Gastrocnemius medialis (tissue), 4 donors: ENCODE measurements at regions not wholly inside any gene's neighbourhood (a gene's known extent, or its start where the extent isn't known, plus 50 kb on each side); places are given as distances from the start of the nearest gene placed in this dataset.

ENCODE experiments used
- CTCF ChIP-seq, 5 experiments: fragments of 450-650 bp in 3 of 5; fragments of 200-600 bp in 2 of 5; sonication (generic) in 2 of 5; IDR thresholded peaks in 4 of 5; conservative IDR thresholded peaks in 1 of 5; 1 replicate in 4 of 5; 2 replicates in 1 of 5; pipeline ENCODE4 v1.5.1; 2016 to 2019; ENCODE audit warnings: antibody characterized with exemption in 5 of 5, mild to moderate bottlenecking in 3 of 5, moderate library complexity in 3 of 5
- POLR2A ChIP-seq, 2 donors: fragments of 450-650 bp; IDR thresholded peaks; one replicate each; pipeline ENCODE4 v1.6.1; 2017; ENCODE audit warnings: antibody characterized with exemption in 2 of 2, mild to moderate bottlenecking in 2 of 2, moderate library complexity in 2 of 2

DNA sequence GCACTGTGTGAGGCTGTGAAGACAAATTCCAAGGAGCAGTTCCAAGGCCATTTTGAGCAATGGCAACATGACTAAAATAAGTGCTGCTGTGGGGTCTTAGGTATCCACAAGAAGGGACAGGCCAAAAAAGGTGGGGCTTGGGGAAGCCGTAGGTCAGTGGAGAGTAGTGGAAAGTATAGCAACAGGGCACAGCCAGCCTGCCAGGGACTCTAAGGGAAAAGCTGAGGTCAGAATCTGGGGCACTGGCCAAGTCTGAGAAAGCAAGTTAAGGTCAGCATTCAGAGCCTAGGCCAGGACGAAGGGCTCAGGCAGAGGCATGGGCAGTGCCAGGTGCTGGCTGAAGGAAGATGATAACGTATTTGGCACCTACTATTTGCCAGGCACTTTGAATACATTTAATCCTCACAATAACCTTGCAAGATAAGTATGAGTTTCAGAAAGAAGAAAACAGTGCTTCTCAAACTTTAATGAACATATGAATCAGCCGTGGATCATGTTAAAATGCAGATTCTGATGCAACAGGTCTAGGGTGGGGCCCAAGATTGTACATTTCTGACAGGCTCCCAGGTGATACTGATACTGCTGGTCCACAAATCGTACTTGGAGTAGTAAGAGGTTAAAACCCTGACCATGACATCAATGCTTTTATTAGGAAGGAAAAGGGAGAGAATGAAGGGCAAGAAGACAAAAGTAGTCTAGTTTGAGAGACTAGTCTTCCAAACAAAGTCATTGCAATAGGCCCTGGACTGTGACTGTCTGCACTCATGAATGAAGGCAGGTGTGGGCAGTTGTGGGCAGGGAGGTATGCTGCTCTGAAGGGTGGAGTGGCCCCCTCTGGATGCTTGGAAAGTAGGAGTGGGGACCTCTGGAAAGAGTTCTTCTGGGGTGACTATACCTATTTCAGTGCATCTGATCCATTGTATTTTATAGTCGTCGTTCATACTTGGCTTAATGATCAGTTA lies 106.3 kb upstream of the ANKRD28 start:
- TF ChIP-seq CTCF (IDR thresholded peaks at IDR 0.05 in 4 of 5, conservative IDR thresholded peaks at IDR 0.05 in 1 of 5) (no peak), POLR2A (IDR thresholded peaks at IDR 0.05) (no peak)
